Activated CD8-positive, alpha-beta memory T cell treated with anti-CD3 and anti-CD28 coated beads for 36 hours (primary cell): ENCODE measurements at regions not wholly inside any gene's neighbourhood (a gene's known extent, or its start where the extent isn't known, plus 50 kb on each side); places are given as distances from the start of the nearest gene placed in this dataset.
"Not testable (repeated sequence)": the region's sequence is repeated elsewhere in the genome, so short reads cannot be mapped to it uniquely, and the experiment has no call there.

Source experiments
- CTCF ChIA-PET: fragments of 350-600 bp; sonication (Branson Sonifier 250); formaldehyde crosslinking; loops from one replicate; lab custom pipeline; 2021; ENCODE audit warnings: antibody characterized with exemption; lab: Charles Lee
- POLR2A ChIA-PET: fragments of 350-600 bp; sonication (Branson Sonifier 250); formaldehyde crosslinking; loops from one replicate; lab custom pipeline; 2021; ENCODE audit warnings: antibody characterized with exemption; lab: Charles Lee

DNA sequence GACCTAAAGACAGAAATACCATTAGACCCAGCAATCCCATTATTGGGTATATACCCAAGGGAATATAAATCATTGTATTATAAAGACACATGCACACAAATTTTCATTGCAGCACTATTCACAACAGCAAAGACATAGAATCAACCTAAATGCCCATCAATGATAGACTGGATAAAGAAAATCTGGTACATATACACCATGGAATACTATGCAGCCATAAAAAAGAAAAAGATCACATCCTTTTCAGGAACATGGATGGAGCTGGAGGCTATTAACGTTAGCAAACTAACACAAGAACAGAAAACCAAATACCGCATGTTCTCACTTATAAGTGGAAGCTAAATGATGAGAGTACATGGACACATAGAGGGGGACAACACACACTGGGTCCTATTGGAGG, 280.1 kb upstream of the G2E3 start:
- CTCF ChIA-PET = not testable (repeated sequence)

DNA sequence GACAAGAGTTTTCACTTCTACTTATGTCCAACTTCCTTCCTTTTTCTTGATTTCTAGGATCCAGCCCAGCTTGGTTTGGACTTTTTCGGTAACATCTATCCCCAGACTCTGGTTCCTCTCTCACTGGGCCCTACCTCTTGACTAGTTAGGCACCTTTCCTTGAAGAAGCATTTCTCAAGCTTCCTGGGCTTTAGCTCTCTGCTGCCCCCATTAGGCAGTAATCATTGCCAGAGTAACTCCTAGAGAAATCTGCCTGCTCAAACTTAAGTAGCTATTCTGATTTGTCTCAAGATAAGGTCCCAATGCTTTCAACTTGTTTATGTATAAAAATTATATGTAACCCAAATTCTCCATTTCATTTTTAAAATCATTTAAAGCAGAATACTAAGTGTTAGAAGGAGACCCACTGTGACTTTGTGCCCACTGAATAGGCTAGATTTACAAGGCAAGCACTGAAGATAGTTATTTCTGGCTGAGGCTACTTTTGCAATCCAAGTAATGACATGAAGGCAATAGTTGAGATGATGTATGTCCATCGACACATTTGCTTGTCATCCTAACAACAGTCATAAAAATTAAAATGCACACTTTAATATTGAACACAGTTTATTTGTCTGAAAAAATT, 275.0 kb upstream of the G2E3 start:
- ChIA-PET CTCF (interaction anchor here (0.5 to 1.7 kb wide), 3 partner anchors 13 to 38 kb away, joined by 3 read pairs; no protein-coding TSS in a partner anchor), POLR2A (no interaction called here)

More for the DNA sequence above, 280.1 kb upstream of the G2E3 start:
- POLR2A ChIA-PET = not testable (repeated sequence)

DNA sequence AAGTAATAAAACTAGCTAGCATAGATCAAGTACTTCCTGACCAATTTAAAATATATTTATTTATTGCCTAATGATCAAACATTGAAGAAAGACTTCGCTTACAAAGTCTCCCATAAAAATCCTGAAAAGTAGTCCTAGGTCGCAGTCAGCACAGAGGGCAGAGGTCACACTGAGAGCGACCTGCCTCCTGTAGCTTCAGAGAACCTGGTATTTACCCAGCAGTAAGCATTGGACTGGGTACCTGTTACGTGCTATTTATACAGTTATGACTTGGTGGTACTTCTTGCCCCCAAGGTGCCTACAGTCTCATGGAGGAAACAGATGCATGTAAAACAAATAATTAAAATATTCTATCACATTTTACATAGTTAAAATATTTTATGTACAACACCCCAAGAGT, 274.1 kb upstream of the G2E3 start:
- POLR2A ChIA-PET = no interaction called here
- CTCF ChIA-PET = interaction anchor here (0.9 to 1.3 kb wide), 2 partner anchors 14 to 23 kb away, joined by 3 read pairs; no protein-coding TSS in a partner anchor

DNA sequence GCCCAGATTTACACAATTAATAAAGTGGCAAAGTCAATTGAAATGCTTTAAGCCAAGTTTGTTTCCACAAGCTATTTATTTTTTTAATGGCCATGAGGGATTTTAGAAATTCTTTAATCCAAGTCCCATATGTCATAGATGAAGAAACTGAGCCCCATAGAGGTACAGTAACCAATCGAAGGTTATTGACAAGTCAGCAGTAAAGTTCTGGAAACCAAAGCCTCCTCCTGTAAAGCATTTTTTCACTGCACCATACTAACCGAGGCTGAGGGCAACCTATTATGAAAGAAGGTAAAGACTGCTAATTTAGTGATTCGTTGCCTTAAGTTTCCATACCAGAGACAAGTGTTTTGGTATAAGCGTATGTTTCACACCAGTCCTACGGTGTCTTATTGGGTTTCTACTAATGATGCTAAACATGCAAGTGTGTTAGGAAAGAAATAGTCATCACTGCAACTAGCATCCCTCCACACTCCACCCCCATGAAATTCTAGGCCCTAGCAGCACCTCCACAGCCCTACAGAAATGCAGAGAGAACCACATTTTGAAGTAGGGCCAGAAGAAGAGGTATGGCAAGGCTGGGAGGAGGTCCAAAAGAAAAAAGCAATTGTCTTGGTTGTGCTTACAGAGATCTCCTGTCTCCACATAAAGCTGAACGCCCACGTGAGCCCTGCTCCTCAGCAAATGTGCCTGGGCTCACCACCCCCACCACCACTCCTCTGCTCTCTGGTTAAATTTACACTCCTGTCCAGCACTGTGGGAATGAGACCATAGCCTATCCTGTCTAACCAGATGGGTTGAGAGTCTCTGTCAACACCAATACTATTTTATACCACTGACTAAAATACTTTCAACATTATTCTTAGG, 271.1 kb upstream of the G2E3 start:
- POLR2A ChIA-PET = no interaction called here
- CTCF ChIA-PET = no interaction called here

DNA sequence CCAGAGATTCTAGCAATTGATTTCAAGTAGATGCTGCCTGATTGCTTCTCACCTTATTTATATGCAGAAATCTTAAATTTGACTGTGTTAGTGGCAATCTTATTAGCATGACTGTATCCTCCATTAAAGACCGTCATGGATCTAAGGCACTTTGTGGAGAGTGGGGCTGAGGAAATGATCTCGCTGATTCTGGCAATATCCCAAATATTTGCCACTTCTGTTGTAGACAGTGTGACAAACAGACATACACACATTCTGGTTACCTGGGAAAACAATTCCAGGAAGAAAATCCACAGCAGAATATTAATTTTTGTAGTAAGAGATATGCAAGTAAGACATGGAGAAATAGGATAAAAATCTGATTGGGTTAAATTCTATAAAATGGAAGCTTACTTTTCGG, 269.0 kb upstream of the G2E3 start:
- ChIA-PET CTCF (no interaction called here), POLR2A (no interaction called here)

DNA sequence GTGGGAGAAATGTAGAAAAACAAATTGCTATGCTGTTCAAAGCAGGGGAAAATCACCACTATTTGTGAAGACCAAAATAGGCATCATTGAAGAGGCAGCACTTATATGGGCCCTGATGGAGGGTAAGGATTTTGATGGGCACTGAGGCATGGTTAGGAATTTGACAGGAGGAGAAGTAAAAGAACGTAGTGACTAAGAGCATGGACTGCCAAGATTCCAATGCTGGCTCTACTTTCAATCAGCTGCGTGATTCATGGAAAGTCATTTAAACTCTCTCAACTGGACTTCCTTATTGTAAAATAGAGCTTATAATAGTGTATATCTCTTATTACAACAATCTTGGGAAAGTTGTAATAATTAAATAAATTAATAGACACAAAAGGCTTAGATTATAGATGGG, 267.7 kb upstream of the G2E3 start:
- POLR2A ChIA-PET = no interaction called here
- CTCF ChIA-PET = no interaction called here

DNA sequence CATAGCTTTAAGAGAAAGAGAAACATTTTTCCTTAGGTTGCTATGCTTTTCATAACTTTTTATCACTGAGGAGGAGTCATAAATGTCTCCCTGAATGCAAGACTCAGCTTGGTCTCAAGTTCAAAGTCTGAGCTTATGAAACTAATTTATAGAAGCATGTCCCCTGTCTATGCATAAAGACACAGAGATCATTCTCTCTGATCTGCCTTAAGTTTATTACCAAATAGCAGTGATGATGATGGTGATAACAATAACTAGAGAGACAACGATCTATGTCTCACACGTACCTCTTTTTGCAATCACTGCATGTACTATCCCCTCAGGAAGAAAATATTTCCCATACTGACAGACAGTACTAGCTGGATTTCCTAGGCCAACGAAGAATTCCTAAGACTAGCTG, 266.4 kb upstream of the G2E3 start:
- ChIA-PET CTCF (no interaction called here), POLR2A (no interaction called here)

DNA sequence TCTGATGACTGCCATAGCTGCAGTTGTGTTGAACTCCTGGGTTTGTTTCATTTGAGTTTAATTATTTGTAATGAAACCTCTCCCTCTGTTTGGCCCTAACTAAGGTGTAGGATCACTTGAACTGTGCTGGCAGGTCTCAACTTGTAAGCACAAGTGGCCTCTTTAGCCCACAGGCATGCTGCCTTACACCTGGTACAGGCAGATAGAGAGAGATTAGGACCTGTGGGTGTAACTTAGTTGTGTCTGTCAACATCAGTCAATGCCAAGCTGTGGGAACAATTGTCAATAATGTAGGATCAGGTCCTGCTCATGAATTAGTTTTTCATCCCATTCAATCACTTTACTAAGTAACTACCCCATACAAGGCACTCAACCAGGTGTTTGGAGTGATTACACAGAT, 263.0 kb upstream of the G2E3 start:
- POLR2A ChIA-PET = no interaction called here
- CTCF ChIA-PET = no interaction called here

DNA sequence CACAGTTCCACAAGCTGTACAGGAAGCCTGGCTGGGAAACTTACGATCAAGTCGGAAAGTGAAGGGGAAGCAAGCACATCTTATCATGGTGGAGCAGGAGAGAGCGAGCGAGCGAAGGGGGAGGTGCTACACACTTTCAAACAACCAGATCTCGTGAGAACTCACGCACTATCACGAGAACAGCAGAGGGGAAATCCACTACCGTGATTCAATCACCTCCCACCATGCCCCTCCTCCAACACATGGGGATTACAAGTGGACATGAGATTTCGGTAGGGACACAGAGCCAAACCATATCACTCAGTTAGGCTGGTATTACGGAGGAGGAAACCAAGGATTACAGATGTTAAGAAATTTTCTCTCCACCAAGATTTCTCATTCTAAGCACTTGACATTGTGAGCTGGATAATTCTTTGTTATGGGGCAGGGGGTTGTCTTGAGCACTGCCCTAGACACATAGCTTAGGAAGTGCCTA, 262.0 kb upstream of the G2E3 start:
- ChIA-PET CTCF (no interaction called here), POLR2A (no interaction called here)

DNA sequence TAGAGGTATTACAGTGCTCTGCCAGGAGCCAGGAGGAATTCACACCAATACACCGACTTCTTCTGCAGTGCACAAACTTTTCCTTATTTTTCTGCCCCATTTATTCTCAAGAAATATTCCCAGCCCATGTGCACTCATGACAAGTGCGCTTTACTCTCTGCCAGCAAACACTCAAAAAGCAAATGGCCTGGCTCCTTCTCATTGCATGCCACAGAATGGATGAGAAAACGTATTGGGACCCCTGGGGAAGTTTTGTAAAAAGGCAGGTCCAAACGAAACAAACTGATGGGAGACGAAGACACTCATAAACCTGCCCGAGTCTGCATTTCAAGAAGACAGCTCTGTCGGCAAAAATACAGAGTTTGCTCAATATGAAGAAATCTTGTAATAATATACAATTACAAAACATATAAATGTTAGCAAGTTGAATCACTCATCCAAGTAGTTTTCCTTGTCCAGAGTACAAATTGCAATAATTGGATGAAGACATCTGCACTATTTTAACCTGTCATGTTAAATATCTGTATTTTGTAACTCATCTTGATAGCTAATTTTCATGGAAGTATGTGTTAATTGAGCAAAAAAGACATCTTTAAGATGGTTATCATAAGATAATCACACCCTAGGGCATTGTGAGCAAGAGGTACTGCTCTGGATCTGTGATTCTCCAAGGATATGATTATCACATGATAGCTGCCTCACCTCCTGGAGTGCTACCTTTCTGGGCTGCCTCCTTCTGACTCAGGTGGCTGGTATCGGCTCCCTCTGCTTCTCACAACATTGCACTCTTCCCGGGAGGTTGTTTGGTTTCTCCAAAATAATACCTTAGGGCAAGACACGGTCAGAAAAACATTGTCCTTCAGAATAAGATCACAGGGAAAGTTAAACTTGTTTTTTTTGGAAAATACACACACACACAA, 260.8 kb upstream of the G2E3 start:
- ChIA-PET POLR2A (no interaction called here), CTCF (no interaction called here)

DNA sequence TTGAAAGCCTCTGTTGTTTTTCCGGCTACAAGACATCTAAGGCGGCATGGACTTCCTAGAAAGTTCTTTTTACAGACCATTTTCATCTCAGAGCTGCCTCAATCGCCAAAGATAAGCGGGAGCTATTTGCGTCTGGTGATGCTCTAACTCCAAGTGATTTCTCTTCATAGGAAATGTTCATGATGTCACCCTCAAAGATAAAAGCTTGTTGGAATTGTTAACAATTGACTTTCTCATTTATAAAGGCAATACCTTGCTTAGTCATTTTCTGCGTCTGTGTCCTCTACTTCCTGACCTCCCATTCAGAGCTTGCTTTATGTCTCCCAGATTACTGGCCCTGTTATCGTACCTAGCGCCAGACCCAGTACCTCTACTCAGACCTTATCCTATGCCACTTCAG, 259.0 kb upstream of the G2E3 start:
- CTCF ChIA-PET = interaction anchor here (0.7 kb wide), 1 partner anchor 1729 kb away, joined by 3 read pairs; no protein-coding TSS in a partner anchor
- POLR2A ChIA-PET = no interaction called here

DNA sequence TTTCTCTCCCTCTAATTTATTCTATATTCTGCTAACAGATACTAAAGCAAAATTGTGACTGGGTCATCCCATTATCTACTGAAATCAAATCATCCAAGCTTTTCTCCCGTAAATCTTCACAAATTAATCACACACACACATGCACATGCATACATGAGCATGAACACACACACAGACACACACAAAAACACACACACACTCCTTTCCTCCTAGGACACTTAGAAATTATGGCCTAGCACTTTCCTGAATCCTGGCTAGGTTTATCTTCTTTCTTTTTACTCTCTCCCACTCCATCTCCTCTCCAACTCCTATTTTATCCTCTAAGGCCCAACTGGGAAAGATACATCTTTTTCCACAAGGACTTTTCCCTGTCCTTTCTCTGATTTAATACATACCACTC, 255.6 kb upstream of the G2E3 start:
- POLR2A ChIA-PET = no interaction called here
- CTCF ChIA-PET = no interaction called here

DNA sequence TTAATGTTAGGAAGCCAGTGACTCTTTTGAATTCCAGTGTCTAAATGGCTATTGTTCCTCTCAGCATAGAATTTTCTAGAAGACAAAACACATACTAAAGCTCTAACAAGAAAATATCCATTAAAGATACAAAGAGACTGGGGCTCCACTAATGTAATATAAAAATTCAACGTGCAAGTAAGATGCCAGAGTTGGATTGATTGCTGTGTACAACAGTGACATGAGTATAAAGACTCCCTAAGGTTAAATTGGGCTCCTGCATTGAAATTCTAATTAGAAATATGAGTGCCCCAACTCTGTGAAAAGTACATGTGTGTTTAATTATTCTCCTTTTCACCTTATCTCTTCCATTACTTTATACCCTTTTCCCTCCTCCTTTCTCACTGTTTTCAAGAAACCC, 253.6 kb upstream of the G2E3 start:
- POLR2A ChIA-PET = no interaction called here
- CTCF ChIA-PET = no interaction called here

DNA sequence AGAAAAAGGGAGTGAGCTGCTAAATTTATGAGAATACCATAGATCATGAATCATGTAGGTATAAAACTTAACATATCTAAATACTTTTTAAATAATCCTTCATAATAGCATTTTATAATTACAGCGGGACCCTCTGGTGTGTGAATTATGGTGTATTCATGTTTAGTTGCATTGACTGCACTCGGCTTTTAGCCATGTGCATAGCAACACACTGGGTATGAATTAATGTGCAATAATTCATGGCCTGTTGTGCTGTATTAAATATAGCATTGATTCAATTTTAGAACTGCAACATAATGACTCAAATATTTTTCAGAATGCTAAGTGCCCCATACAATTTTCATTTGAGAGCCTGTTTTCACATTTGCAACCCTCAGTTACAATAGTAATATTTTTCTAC, 249.6 kb upstream of the G2E3 start:
- ChIA-PET CTCF (no interaction called here), POLR2A (no interaction called here)

DNA sequence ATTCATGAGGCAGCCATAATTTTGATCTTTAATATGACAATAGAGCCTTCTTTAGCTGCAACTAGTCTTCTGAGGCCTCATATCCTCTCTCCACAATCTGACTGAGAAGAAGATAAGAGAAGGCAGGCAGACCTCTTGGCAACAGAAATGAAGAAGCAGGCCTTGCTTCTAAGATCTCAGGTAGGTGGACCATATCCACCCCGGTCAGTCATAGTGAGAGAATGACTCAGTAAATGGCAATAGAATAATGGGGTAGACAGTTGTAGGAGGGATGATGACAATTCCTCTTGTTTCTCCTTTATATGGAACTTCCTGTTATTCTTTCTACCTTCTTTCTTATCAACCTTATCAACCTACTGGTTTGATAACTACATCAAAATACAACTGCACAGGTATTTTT, 246.7 kb upstream of the G2E3 start:
- ChIA-PET CTCF (no interaction called here), POLR2A (no interaction called here)

DNA sequence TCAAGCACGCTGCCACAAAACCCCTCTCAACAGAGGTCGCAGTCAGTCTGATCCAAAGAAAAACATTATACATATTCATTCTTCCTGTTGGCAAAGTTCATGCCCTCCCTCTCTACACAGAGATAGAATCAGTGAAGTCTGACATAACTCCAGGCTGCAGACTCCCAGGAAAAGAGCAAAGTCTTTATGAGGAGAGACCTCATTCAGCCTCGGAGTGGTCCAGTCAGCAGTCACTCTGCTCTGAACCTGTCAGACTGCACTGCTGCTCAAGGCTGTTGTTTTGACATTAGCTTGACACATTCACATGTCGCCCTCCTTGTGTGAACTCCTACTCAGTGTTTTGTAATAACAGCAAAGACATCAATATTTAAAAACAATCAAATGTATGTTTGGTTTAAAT, 241.2 kb upstream of the G2E3 start:
- CTCF ChIA-PET = no interaction called here
- POLR2A ChIA-PET = no interaction called here

DNA sequence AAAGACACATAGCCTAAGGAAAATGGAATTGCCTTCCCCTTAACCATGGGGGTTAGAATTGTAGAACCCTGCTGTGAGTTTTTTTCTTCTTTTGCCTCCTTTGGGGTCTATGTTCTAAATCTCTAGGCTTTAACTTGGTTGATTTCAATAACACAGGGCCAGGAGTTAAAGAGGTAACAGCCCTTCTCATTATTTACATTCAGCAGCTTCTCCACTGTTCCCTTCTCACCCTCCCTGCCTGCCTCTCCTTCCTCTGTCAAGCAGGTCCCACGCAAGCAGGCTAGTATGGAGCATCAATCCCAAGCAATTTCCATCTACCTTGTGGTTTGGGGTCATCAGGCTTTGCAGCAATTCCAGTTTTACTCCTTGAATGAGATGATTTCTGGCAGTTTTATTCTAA, 236.1 kb upstream of the G2E3 start:
- ChIA-PET POLR2A (no interaction called here), CTCF (no interaction called here)

DNA sequence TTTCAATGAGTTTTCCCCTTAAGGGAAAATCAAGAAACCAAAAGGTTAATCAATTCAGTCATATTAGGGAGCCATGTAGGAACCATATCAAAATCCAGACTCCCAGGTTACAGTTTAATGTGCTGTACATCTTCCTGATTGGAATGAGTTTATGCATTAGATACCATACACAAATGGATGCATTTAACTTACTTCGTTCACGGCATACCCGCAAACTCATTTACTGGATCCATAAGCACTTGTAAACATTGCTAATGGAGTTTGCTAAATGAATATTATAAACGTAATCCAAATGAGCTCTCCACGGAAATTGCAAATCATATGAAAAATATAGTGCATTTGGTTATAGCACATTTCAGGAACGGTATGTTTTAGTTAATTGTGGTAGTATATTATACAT, 228.9 kb upstream of the G2E3 start:
- CTCF ChIA-PET = no interaction called here
- POLR2A ChIA-PET = no interaction called here

DNA sequence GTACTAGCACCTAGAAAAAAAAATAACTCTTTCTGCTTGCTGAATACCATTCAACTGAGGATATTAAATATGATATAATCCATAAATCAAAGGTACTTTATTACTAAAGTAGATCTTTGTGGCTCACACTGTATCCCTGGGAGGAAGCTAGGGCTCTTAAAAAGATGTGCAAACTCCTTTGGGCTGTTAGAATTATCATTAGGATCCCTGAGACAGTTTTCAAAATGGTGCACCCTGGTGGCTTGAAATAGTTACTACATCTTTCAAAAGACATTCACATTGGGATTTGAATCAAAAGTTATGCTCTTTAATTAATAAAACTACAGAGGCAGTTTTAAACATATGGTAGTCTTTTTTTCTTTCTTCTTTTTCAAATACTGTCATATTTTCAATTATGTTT, 228.5 kb upstream of the G2E3 start:
- POLR2A ChIA-PET = no interaction called here
- CTCF ChIA-PET = no interaction called here

DNA sequence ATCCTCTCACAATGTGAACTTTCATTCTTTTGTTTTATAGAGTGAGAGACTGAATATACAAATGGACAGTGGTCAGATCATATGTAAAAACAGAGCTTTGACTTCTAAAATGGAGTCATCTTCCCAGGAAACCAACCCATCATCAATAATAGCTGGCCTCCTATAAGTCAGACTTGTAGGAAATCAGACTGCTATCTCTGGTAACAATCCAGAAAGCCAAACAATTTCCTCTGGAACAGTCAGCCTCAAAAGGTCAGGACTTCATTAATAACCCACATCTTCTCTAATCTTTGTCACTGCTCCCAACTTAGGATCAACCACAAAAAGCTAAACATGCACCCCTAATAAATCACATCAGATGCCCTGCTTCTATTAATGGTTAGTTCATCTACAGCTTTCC, 227.9 kb upstream of the G2E3 start:
- ChIA-PET CTCF (no interaction called here), POLR2A (no interaction called here)
